ENCODE measurements at regions not wholly inside any gene's neighbourhood (a gene's known extent, or its start where the extent isn't known, plus 50 kb on each side); places are given as distances from the start of the nearest gene placed in this dataset.

DNA sequence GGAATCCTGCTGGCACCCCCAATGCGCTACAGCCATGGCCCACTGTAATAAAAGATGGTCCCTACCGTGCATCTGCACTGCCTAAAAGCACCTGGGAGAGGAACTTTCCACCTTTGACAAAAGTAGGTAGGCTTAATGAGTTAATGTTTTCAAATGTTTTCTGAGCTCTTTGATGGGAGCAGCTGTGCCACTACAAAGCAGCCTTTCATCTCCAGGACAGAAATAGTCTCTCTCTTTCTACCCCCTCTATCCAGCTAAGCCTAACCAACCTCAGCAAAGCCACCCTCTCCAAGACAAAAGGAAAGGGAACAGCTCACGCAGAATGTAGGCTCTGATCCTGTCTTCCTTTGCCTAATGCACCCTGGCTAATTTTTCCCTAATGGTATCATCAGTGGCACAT, 560.2 kb downstream of the UQCRFS1 start (continued):
- TF ChIP-seq, protein P1, sequence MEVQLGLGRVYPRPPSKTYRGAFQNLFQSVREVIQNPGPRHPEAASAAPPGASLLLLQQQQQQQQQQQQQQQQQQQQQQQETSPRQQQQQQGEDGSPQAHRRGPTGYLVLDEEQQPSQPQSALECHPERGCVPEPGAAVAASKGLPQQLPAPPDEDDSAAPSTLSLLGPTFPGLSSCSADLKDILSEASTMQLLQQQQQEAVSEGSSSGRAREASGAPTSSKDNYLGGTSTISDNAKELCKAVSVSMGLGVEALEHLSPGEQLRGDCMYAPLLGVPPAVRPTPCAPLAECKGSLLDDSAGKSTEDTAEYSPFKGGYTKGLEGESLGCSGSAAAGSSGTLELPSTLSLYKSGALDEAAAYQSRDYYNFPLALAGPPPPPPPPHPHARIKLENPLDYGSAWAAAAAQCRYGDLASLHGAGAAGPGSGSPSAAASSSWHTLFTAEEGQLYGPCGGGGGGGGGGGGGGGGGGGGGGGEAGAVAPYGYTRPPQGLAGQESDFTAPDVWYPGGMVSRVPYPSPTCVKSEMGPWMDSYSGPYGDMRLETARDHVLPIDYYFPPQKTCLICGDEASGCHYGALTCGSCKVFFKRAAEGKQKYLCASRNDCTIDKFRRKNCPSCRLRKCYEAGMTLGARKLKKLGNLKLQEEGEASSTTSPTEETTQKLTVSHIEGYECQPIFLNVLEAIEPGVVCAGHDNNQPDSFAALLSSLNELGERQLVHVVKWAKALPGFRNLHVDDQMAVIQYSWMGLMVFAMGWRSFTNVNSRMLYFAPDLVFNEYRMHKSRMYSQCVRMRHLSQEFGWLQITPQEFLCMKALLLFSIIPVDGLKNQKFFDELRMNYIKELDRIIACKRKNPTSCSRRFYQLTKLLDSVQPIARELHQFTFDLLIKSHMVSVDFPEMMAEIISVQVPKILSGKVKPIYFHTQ (CRISPR knock-in tag; IDR thresholded peaks at IDR 0.05), result no peak

DNA sequence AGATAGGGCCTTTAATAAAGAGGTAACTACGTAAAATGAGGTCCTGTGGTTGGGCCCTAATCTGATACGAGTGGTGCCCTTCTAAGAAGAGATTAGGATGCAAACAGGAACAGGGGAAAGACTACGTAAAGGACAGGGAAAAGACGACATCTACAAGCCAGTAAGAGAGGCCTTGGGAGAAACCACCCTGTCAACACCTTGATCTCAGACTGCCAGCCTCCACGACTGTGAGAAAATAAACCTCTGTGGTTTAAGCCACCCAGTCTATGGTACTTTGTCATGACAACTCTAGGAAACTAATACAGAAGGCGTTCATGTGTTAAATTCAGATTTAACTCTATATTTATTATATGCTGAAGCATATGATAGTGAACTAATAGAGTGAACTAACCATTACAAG, 566.3 kb downstream of the UQCRFS1 start:
- POLR2A ChIA-PET, result no interaction called here
- ATAC-seq, result no peak
- Mint-ChIP-seq H3K9me3 (no peaks in the 10 kb centered on the region), H3K27ac (no peak overlapping the region), H3K27me3 (ENCODE audit: low read depth) (no peaks in the 10 kb centered on the region), H3K4me1 (peaks cover 26% of the 10 kb centered on the region), H3K36me3 (peaks cover 8% of the 10 kb centered on the region), H3K4me3 (no peak overlapping the region)
- TF ChIP-seq, protein P2, sequence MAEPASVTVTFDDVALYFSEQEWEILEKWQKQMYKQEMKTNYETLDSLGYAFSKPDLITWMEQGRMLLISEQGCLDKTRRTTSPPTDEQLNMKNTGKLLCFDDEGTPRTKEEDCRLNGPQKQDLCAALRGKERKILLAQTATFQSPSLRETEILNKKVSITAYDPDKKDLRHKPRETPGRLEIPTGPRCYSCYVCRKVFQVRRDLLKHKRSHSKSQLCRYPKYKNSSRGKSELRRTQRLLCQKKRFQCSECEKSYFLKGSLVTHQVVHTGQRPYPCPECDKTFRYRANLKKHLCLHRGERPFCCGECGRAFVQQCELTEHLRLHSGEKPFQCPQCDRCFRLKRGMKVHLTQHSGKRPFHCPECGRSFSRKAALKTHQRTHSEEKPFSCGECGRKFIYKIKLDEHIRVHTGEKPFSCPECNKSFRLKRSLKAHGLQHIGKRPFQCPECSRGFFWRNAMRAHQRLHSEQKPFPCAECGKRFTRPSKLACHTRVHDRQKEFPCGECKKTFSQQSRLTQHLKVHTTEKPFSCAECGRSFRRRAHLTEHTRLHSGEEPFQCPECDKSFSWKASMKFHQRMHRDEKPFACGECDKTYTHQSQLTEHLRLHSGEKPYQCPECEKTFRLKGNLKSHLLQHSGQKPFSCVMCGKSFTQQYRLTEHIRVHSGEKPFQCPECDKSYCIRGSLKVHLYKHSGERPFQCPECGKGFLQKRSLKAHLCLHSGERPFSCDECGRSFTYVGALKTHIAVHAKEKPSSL (CRISPR knock-in tag; conservative IDR thresholded peaks at IDR 0.05), result no peak
- TF ChIP-seq FOXK1 (CRISPR knock-in tag; IDR thresholded peaks at IDR 0.05), result no peak
- CTCF ChIA-PET, result no interaction called here
- DNase-seq (ENCODE audit: low spot score), result no peak

DNA sequence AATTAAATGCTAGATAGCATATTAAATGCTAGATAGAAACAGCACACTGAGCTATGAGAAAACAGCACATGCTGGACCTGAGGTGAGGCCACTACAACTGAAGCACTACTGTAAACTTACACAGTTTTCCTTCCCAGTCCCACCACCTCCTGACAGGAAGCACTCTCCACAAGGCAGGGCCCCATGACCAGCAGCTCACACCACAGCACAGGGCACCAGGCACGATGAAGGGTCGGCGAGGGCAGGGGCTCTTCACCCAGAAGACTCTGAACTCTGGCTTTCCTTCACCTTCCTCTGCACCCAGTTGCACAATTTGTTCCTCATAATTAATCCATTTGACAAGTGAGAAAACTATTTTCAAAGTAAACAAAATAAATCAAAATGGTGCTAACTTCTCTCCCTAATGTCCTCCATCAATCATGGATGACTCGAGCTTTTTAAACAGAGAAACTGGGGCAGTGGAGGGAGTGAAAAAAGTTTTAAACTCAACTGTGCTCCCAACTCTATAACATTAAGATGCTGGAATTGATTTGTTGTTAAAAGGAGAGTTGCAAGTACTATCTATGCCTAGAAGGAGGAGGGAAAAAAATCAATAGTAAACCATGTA, 568.7 kb downstream of the UQCRFS1 start:
- TF ChIP-seq, protein P3, sequence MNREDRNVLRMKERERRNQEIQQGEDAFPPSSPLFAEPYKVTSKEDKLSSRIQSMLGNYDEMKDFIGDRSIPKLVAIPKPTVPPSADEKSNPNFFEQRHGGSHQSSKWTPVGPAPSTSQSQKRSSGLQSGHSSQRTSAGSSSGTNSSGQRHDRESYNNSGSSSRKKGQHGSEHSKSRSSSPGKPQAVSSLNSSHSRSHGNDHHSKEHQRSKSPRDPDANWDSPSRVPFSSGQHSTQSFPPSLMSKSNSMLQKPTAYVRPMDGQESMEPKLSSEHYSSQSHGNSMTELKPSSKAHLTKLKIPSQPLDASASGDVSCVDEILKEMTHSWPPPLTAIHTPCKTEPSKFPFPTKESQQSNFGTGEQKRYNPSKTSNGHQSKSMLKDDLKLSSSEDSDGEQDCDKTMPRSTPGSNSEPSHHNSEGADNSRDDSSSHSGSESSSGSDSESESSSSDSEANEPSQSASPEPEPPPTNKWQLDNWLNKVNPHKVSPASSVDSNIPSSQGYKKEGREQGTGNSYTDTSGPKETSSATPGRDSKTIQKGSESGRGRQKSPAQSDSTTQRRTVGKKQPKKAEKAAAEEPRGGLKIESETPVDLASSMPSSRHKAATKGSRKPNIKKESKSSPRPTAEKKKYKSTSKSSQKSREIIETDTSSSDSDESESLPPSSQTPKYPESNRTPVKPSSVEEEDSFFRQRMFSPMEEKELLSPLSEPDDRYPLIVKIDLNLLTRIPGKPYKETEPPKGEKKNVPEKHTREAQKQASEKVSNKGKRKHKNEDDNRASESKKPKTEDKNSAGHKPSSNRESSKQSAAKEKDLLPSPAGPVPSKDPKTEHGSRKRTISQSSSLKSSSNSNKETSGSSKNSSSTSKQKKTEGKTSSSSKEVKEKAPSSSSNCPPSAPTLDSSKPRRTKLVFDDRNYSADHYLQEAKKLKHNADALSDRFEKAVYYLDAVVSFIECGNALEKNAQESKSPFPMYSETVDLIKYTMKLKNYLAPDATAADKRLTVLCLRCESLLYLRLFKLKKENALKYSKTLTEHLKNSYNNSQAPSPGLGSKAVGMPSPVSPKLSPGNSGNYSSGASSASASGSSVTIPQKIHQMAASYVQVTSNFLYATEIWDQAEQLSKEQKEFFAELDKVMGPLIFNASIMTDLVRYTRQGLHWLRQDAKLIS (CRISPR knock-in tag; IDR thresholded peaks at IDR 0.05; ENCODE audit: borderline replicate concordance), result no peak
- TF ChIP-seq, protein P4, sequence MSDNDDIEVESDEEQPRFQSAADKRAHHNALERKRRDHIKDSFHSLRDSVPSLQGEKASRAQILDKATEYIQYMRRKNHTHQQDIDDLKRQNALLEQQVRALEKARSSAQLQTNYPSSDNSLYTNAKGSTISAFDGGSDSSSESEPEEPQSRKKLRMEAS (CRISPR knock-in tag; IDR thresholded peaks at IDR 0.05), result no peak
- TF ChIP-seq SMAD3 (CRISPR knock-in tag; IDR thresholded peaks at IDR 0.05; ENCODE audit: borderline replicate concordance), result no peak
- TF ChIP-seq, protein P5, sequence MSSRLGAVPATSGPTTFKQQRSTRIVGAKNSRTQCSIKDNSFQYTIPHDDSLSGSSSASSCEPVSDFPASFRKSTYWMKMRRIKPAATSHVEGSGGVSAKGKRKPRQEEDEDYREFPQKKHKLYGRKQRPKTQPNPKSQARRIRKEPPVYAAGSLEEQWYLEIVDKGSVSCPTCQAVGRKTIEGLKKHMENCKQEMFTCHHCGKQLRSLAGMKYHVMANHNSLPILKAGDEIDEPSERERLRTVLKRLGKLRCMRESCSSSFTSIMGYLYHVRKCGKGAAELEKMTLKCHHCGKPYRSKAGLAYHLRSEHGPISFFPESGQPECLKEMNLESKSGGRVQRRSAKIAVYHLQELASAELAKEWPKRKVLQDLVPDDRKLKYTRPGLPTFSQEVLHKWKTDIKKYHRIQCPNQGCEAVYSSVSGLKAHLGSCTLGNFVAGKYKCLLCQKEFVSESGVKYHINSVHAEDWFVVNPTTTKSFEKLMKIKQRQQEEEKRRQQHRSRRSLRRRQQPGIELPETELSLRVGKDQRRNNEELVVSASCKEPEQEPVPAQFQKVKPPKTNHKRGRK (CRISPR knock-in tag; IDR thresholded peaks at IDR 0.05; ENCODE audit: borderline replicate concordance), result no peak
- TF ChIP-seq, protein P6, sequence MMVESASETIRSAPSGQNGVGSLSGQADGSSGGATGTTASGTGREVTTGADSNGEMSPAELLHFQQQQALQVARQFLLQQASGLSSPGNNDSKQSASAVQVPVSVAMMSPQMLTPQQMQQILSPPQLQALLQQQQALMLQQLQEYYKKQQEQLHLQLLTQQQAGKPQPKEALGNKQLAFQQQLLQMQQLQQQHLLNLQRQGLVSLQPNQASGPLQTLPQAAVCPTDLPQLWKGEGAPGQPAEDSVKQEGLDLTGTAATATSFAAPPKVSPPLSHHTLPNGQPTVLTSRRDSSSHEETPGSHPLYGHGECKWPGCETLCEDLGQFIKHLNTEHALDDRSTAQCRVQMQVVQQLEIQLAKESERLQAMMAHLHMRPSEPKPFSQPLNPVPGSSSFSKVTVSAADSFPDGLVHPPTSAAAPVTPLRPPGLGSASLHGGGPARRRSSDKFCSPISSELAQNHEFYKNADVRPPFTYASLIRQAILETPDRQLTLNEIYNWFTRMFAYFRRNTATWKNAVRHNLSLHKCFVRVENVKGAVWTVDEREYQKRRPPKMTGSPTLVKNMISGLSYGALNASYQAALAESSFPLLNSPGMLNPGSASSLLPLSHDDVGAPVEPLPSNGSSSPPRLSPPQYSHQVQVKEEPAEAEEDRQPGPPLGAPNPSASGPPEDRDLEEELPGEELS (CRISPR knock-in tag; IDR thresholded peaks at IDR 0.05), result no peak
- TF ChIP-seq TCF7 (CRISPR knock-in tag; IDR thresholded peaks at IDR 0.05; ENCODE audit: low read depth), result no peak
- no peak for TF ChIP-seq NFE2L1 (CRISPR knock-in tag; IDR thresholded peaks at IDR 0.05)
- TF ChIP-seq ETV6 (CRISPR knock-in tag; IDR thresholded peaks at IDR 0.05), result no peak
- no peak for TF ChIP-seq KAT7 (CRISPR knock-in tag; IDR thresholded peaks at IDR 0.05; ENCODE audit: borderline replicate concordance)
- TF ChIP-seq RORB (CRISPR knock-in tag; IDR thresholded peaks at IDR 0.05), result no peak
- no peak for TF ChIP-seq TEAD1 (CRISPR knock-in tag; IDR thresholded peaks at IDR 0.05)
- TF ChIP-seq, protein P7, sequence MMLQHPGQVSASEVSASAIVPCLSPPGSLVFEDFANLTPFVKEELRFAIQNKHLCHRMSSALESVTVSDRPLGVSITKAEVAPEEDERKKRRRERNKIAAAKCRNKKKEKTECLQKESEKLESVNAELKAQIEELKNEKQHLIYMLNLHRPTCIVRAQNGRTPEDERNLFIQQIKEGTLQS (CRISPR knock-in tag; conservative IDR thresholded peaks at IDR 0.05), result no peak
- TF ChIP-seq ZNF121 (CRISPR knock-in tag; IDR thresholded peaks at IDR 0.05), result no peak
- TF ChIP-seq ELF4 (CRISPR knock-in tag; IDR thresholded peaks at IDR 0.05; ENCODE audit: low read depth), result no peak
- TF ChIP-seq SOX15 (CRISPR knock-in tag; IDR thresholded peaks at IDR 0.05), result no peak

More for the DNA sequence above, 568.7 kb downstream of the UQCRFS1 start:
- no peaks in the 10 kb centered on the region for H3K9me3 Mint-ChIP-seq
- H3K27ac Mint-ChIP-seq, result 0 out of 2 replicates have a peak overlapping the region, but pooled peaks have one; percentile 37
- peaks cover 10% of the 10 kb centered on the region for H3K36me3 Mint-ChIP-seq
- H3K4me1 Mint-ChIP-seq, result peaks cover 2% of the 10 kb centered on the region; the same call in 1 of the 2 replicates
- ATAC-seq, result no peak
- DNase-seq (ENCODE audit: low spot score), result no peak
- CTCF ChIA-PET, result interaction anchor here (1.0 to 3.5 kb wide), 3 partner anchors 11 to 155 kb away, joined by 3 to 19 read pairs (median 4); no protein-coding TSS in a partner anchor
- no peaks in the 10 kb centered on the region for H3K27me3 Mint-ChIP-seq (ENCODE audit: low read depth)
- POLR2A ChIA-PET, result no interaction called here
- H3K4me3 Mint-ChIP-seq, result no peak overlapping the region

Data from WTC11 (cell line).